GM19238 (cell line): ENCODE measurements at regions not wholly inside any gene's neighbourhood (a gene's known extent, or its start where the extent isn't known, plus 50 kb on each side); places are given as distances from the start of the nearest gene placed in this dataset.

Experiments
- DNase-seq: peaks from one replicate; pipeline ENCODE4 v3.0.0; 2011; ENCODE audit warnings: low spot score; ENCODE audit not compliant: insufficient read length

DNA sequence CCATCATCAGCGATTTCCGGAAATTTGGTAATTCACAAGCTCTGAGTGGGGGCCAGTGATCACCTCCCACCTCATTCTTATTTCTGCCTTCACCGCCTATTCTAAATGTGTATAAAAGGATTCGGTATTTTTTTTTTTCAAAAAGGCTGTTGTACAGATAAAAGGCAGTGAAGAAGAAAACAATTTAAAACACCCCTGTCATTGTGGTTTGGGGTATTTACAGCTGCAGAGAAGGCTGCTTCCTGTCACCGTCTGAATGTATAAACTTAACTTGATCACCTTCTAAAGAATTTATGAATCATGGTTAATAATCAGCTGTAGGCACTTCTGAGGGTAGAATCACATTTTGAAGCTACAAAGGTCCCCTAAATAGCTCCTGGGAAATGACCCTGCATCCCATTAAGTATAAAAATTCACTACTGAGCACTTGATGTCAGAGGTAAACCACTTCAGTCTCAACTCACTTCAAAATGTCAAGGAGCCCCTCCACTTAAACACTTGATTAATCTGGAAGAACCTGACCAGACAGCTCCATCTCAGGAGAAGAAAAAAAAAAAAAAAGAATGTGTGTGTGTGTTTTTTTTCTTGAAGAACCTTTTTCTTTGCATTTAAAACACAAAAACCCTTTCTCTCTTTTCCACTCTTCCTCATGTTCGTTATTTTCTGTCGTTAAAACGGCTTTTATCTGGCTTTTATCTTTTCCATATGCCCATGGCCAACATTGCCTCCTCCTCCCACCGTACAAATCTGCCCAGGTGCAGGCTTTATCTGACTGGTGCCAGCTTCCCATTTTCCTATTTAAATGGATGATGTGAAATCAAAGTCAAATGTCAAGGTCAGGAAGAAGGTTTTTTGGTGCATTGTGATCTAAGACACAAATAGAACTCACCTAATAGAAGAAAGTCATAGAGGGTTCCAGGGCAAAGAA lies 291.2 kb downstream of the IRX1 start:
- no peak for DNase-seq

DNA sequence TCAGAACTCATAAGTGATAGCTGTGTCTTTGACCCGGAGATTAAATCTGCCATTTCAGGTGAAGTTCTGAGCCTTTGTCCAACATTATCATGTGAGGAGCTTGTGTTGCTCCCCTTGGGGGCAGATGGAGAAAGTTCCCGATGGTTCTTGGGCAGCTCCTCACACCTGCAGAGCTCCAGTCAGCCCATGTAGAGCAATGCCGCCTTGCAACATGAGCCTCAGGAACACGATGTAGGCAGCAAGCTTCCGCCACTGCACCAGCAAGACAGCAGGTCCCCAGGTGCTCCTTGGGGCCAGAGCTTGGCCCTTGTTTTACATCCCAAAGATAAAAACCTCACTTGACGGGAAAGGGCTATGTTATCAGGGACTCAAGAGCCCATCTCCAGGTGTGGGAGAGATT lies 292.7 kb downstream of the IRX1 start:
- no peak for DNase-seq

DNA sequence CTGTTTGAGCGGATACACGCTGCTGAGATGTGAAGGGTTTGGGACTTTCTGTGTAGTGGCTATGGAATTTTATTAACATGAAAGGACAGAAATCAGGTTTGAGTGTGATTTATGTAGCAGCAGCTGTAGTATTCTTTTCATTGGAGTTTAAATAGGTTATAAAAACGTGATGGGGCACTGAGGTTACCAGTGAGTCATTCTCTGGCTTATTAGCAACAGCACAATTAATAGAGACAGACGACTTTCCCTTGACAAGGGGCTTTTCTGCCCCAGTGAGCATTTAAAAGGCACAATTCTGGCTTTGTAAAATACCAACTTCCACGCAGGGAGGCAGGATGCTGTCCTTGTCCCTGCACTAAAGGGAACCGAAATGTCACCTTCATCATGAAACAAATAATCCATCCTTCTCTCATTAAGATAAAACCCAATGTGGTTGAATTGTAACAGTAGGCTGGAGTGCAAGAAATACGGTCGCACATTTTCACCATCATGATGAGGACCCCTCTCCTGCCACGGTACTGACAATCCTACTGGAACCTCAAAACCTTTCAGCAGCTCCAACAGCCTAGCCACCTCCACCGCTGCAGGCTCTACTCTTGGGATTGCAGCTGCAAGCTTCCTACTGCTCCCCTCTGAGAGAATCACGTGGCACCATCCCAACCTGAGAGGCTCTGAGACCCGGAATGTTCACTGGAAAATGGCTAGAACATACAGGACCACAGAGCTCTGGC lies 293.9 kb downstream of the IRX1 start:
- no peak for DNase-seq

DNA sequence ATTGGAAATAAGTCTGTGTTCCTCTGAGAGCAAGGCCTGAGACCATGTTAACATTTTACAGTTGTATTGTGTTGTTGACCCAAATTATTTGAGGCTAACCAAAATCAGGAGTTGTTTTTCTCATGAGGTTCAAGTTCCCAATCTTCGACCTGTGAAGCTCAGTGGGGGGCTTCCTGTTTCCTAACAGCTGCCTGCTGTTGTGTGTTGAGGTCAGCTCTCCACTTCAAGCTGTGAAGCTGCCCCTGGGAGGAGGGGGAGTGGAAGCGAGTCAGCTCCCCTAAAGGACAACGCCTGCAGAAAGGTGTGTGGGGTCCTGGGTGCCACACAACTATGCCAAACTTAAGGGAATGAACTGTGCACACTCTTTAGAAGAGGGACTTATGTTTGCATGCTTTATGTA lies 295.5 kb downstream of the IRX1 start:
- no peak for DNase-seq

DNA sequence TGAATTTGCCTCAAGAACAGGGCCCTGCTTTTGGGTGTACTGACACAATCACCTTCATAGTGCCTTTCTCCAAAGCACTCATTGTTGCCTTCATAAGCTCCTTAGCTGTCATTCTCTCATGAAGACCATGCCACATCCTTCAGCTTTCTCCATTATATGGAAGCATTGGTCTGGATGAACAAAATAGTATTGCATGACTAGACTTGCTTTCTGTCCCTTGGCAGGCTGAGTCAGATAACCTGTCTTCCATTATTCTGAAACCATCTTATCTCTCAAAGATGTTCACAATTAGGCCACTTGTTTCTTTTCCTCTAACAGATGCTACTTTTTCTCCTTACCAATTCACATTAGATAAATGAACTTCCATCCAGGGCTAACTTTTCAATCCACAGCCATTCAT lies 297.9 kb downstream of the IRX1 start:
- DNase-seq = no peak

DNA sequence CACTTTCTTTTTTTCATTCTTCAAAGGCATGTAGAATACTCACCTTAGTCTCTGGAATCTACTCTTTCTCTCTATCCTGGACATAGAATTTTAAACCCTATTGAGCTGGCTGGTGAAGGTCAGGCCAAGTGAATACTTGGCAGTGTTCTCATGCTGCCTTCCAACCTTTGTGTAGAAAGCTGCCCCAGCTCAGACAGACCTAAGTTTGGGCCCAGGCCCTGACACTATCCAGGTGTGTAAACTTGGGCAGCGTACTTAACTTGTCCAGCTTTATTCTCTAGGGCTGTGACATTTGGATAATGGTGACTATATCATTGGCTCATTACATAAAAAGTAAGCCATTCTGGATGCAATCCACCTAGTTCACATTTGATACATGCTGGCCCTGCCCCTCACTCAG lies 298.3 kb downstream of the IRX1 start:
- no peak for DNase-seq

DNA sequence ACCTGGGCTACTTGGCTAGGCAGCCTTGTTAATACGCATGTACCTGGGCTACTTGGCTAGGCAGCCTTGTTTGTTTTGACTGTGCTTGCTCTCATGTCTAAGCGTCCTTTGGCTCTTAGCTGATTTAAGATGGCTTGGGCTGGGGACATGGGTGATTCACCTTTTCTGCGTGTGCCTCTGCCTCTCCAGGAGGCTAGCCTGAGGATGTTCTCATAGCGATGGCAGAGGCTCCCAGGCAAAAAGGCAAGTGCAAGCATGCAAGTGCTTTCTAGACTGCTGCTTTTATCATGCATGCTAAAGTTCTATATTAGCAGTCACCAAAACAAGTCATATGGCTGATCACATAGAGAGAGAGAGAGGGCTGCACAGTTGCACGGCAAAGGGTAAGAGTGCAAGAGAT lies 300.5 kb downstream of the IRX1 start:
- no peak for DNase-seq

DNA sequence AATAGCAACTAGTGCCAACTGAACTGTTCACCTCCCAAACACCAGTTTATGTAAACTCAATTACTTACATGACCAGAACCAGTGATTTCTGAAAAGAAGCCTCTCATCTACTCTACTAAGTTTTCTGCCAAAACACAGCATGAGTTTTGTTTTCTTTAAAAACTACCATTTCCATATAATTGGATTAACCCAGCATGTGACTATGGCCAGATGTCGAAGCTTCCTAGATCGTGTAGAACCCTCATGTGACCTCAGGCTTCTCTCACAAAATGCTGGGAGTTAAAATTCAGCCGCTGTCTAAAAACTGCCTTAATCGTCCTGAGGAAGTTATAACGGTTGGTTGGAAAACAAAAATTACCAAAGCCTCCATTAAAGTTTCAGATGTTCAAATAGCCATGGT lies 303.5 kb downstream of the IRX1 start:
- no peak for DNase-seq

DNA sequence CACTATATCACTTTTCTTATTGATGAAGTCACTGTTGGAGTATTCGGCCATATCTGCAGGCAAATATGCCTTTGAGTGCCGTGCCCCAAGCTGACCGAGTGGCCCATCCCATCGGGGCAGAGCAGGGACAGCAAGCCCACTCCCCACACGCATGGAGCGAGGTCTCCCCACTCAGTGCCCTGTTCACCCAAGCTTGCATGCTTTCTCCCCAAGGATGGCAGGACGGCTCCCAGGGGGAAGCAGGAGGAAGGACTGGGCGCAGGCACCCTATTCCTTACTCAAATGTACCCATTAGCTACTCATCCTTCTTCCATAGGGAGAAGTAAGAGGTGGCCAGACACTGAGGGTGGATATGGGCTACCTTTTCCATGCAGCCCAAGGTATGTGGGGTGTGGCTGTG lies 309.0 kb downstream of the IRX1 start:
- no peak for DNase-seq

DNA sequence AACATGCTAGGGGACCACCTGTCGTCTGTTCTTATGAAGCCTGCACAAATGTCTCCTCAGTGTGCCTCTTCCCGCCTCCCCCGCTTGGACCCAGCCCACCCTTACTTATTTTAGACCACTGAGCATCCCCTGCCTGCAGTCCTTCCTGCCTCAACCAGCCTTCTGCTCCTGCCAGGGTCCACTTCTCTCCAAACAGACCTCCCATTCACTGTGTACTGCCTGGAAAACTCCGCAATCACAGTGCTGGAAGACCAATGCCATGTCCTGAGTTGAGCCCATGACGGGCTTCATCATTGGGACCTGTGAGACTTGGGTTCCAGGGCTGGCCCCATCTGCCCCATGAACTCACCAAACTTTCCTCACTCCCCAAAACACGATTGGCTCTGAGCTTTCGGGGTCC lies 309.4 kb downstream of the IRX1 start:
- DNase-seq = no peak

DNA sequence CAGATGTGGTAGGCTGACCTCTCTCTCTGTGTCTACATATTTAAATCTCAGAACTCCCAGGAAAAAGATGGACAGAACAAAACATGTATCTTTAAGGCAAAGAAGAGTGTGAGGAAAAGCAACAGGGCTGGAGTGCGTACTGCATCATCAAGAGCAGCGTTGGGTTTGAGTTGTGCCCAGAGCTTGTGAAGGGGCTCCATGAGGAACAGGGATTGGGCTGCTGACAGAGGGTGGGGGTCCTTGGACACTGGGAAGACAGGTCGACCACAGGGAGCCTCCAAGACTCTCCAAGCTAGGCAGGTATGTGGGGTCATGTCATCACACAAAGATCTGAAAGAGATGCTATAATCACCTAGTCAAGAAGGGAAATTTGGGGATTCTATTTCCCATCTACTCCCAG lies 309.9 kb downstream of the IRX1 start:
- no peak for DNase-seq

DNA sequence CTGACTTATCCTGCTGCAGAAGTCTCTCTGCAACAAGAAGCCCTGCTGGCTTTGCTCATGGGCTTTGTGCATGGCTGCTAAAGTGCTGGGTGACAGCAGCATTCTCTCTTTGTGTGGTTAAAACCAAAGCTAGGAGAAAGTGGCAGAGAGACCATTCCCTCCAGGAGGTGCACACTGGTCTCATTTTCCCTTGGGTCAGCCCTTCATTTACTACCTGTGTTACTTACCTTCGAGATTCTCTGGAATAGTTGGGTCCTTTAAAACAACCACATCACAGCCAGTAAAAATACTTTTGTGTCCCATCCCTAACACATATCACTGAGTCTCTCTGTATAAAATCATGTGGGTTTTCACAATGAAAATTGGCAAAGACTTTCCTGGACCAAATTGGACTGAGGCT lies 315.5 kb downstream of the IRX1 start:
- no peak for DNase-seq

DNA sequence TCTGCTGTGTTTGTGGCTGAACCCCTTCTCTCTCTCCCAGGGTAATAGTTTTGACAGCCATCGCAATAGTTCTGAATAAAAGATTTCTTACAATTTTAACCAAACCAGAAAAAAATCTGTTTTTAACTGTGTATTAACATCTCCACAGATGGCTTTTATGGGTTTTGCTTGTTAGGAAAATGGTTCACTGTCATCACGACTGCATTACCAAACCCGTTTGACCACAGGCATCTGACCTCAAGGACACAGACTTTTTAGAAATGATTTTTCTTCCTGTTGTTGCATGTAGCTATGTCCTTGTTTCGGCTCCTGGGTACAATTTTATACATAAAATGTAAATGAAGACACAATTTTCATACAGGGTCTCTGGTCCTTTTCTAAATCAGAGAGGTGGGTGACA lies 316.1 kb downstream of the IRX1 start:
- DNase-seq = no peak

DNA sequence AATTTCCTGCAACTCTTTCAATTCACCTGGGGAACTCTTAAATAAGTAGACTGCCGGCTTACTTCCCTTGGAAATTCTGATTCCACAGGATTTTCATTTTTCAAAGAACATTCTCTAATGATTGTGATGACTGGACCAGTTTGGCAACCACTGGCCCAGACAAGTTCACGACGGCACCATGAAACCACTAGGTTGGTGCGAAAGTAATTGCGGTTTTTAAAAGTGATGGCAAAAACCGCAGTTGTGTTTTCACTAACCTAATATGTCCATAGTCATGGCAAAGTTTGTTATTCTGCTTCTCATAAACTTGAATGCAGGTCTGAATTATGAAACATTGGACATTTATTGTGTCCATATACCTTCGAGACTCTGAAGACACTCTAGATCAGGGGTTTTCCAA lies 317.2 kb downstream of the IRX1 start:
- DNase-seq = no peak

DNA sequence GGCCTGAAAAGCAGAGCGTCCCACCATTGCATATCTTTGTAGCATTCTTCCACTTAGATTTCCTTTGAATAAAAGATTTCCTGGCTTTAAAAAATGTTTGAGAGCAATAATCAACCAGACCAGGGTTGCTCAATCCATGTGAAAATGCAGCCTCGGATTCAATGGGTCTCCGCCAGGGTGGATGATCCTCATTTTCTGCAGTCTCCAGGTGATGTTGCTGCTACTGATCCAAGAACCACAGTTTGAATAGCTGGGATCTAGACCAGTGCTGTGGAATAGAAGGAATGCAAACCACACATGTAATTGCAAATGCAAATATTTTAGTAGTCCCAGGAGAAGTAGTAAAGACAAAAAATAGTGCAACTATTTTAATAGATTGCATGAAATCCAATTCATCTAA lies 317.6 kb downstream of the IRX1 start:
- no peak for DNase-seq

DNA sequence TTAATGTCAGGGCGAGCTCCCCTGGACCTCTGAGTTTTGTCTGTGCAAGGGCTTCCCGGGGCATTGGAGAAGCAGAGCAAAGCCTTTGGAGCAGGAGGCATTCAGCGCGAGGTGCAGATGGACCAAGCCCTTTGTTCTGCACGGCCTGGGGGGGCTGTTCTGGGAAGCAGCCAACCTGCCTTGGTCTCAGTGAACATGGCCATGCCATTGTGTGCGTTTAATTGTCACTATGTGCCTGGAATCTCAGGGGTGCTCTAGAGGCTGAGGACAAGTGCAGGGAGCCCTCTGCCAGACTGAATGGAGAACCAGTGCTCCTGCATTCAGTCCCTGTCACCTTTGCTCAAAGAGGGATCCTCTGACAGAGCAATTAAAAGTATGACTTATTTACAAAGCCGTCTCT lies 329.4 kb downstream of the IRX1 start:
- DNase-seq = no peak

DNA sequence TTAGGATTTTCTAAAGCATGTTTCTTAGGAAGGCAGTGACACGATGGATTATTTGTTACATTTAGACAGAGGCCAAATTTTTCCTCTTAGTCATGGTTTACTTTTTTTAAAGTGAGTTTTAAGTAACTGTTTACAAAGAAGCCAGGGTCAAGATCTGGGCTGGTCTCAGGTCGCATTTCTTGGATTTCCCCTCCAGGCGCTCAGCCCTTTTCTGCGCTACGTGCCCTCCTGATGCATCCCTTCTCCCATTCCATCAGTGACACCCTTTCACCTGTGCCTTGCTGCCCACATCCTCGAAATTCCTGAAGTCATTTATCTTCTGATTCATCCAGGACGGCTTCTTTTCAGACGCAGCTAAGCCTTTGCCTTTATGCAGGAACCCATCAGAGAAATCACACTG lies 330.3 kb downstream of the IRX1 start:
- no peak for DNase-seq

DNA sequence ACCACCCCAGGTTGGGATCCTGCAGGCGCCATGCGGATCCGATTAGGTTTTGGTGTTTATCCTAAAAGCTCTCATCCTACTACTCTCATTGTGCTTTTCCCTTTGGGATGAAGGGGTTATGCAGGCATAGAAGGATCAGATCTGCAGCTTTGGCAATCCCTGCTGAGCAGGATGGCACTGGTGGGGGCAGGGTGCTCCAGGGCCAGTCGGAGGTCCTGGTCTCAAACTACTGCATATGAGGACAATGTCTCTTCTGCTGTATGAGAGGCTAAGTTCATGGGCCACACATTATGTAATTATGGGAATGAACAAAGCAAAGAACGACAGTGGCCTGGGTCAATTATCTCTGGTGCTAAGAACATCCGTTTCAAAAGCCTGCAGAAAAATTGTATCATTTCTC lies 334.2 kb downstream of the IRX1 start:
- DNase-seq = no peak

DNA sequence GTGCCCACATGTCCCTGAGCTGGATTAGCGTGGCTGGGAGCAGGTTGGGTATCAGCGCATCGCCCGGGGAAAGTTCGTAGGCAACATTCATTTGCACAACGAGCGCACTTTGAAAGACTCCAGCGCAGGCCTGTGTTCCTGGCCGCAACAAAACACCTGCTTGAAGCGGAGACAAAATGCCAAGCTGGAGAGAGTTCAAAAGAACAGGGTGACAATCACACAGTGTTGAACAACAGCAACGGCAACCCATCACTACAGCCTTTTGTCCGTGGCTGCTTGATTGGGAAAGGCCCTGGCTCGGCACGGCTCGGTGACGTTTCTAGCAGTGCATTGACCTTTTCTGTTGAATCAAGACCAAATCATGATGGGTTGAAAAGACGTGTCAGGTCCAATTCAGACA lies 336.3 kb downstream of the IRX1 start:
- no peak for DNase-seq

DNA sequence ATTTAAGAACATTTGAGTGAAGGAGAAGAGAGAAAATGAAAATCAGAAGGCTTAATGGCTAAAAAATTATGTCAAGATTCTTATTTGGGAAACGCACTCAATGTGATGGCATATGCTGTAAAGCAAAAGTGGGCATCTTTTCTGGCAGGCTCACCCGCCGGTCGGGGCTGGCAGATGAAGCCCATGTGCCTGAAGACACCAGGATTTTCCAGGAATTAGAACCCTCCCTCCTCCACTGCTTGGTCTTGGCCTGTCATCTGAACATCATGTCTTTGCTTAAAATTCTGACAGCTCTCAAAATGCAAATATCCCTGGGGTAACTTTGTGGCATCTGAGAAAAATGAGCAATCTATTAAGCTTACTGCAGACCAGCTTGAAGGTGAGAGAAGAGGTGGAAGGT lies 337.9 kb downstream of the IRX1 start:
- DNase-seq = no peak

DNA sequence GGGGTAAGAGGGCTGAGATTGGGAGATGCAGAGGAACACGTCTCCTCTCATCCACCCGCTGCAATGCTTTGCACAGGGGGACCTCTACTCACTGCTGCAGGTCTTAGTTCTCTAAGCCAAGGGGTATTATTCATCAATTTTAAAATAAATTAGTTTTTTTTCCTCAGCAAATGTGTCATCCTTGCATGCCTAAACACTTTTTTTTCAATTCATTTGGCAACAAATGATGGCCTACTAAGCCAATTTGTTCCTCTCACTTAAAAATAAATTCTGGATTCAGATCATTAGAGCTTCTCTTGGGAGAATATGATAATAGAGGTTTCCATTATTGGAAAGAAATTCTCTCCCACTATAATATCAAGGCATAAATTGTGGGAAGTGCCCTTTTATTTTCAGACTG lies 338.3 kb downstream of the IRX1 start:
- DNase-seq = no peak

DNA sequence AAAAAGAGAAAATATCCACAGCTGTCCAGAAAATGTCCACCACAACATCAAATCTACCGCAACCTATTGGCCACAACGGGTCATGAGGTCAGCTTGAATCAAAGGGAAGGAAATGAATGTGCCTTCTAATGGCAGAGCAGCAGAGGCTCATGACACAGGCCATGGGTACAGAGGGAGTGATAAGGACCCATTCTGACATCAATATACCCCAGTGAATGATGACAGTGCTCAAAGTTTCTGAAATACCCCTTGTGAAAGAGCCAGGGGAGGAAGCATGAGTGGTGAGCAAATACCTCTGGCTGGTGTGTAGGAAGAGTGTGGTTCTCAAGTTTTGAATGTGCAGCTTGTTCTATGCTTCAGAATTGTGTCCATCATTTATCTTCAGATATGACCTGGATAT lies 348.2 kb downstream of the IRX1 start:
- DNase-seq = no peak

DNA sequence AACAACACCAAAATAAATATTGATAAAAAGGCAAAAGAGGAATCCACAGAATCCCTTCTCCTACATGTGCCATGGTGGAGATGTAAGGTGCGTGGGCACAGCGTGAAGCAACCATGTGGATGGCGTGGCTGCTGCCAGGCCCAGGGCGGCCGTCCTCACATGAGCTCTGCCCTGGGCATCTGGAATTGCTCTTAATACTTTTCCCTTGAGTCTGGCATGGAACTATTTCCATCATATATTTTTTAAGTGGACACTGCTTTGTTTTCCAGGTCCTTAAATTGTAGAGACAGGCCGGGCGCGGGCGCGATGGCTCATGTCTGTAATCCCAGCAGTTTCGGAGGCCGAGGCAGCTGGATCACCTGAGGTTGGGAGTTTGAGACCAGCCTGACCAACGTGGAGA lies 349.3 kb downstream of the IRX1 start:
- no peak for DNase-seq
